Naive thymus-derived CD8-positive, alpha-beta T cell (primary cell): ENCODE measurements at regions not wholly inside any gene's neighbourhood (a gene's known extent, or its start where the extent isn't known, plus 50 kb on each side); places are given as distances from the start of the nearest gene placed in this dataset.
A peak's percentile ranks its signal among the peaks of the same experiment; 100 is the strongest.

Experiments
- ATAC-seq, 2 donors: fragments of 150-1000 bp; cut with Tn5 transposase in 1 of 2; sonication (Bioruptor Pico), chemical (Tn5 transposase) in 1 of 2; 1 replicate in 1 of 2; 2 replicates in 1 of 2; pipeline ENCODE4 v1.10.0; 2021; ENCODE audit warnings: mild to moderate bottlenecking in 2 of 2, moderate library complexity in 2 of 2
- POLR2A ChIA-PET: fragments of 350-600 bp; sonication (Branson Sonifier 250); formaldehyde crosslinking; loops from one replicate; lab custom pipeline; 2021; ENCODE audit warnings: antibody characterized with exemption; lab: Charles Lee
- DNase-seq, 10 donors: peaks; one replicate each; pipeline versions ENCODE4 v3.0.0 to v3.0.0-alpha.2; 2020 to 2022
- H3K27ac Mint-ChIP-seq, 10 donors: one replicate each; pipeline ENCODE4 v1.8.0; 2020 to 2022; ENCODE audit warnings: mild to moderate bottlenecking in 10 of 10, mixed read lengths in 10 of 10, moderate library complexity in 4 of 10, inconsistent platforms in 1 of 10
- H3K27me3 Mint-ChIP-seq, 5 donors: one replicate each; pipeline ENCODE4 v1.8.0; 2021 to 2022; ENCODE audit warnings: mixed read lengths in 5 of 5
- H3K36me3 Mint-ChIP-seq, 3 donors: one replicate each; pipeline ENCODE4 v1.8.0; 2020 to 2022; ENCODE audit warnings: mixed read lengths in 3 of 3, mild to moderate bottlenecking in 2 of 3, inconsistent platforms in 1 of 3
- H3K4me1 Mint-ChIP-seq, 4 donors: one replicate each; pipeline ENCODE4 v1.8.0; 2021 to 2022; ENCODE audit warnings: mixed read lengths in 4 of 4
- H3K4me3 Mint-ChIP-seq, 10 donors: one replicate each; pipeline ENCODE4 v1.8.0; 2020 to 2022; ENCODE audit warnings: mild to moderate bottlenecking in 10 of 10, mixed read lengths in 10 of 10, moderate library complexity in 6 of 10, inconsistent platforms in 1 of 10
- H3K9me3 Mint-ChIP-seq, 9 donors: one replicate each; pipeline ENCODE4 v1.8.0; 2020 to 2022; ENCODE audit warnings: mixed read lengths in 9 of 9, mild to moderate bottlenecking in 3 of 9, inconsistent platforms in 1 of 9, moderate library complexity in 1 of 9

GRCh38 chr12:4049298-4050080, 176.3 kb upstream of the PARP11 start:
- H3K36me3 Mint-ChIP-seq: peaks cover 0 to 8% (median 0%) of the 10 kb centered on the region in 3 donors
- POLR2A ChIA-PET: no interaction called here
- no peak for DNase-seq
- peaks cover 0 to 4% (median 0%) of the 10 kb centered on the region in 5 donors for H3K27me3 Mint-ChIP-seq
- no peak overlapping the region for H3K4me3 Mint-ChIP-seq
- no peak overlapping the region for H3K27ac Mint-ChIP-seq
- no peak for ATAC-seq
- peaks cover 3 to 6% (median 4%) of the 10 kb centered on the region in 4 donors for H3K4me1 Mint-ChIP-seq
- no peaks in the 10 kb centered on the region for H3K9me3 Mint-ChIP-seq

- Mint-ChIP-seq H3K4me3 (no peak overlapping the region), H3K36me3 (peaks cover 0 to 6% (median 0%) of the 10 kb centered on the region in 3 donors), H3K9me3 (no peaks in the 10 kb centered on the region), H3K27me3 (peaks cover 0 to 4% (median 0%) of the 10 kb centered on the region in 5 donors), H3K4me1 (peaks cover 3 to 6% (median 4%) of the 10 kb centered on the region in 4 donors), H3K27ac (no peak overlapping the region)
- DNase-seq (no peak), ATAC-seq (no peak)
- POLR2A ChIA-PET: no interaction called here
Observed at GRCh38 chr12:4047421-4047820, 174.2 kb upstream of the PARP11 start.

DNA sequence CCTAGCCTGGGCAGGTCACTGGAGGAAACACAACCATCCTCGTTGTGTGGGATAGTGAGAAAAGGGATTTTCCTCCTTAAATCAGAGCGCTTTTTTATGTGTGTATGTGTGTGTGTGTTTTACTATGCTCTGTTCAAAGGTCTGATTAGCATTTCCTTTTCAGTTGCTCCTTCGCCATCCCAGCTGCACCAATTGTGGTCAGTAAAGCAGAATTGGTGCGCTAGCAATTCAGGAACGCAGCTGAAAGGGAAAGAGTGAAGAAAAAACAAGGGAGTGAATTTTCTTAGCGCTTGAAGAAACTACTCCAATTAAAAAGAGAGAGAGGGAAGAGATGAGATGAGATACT, 173.3 kb upstream of the PARP11 start:
- Mint-ChIP-seq H3K4me1 (peaks cover 1 to 3% (median 3%) of the 10 kb centered on the region in 4 donors), H3K27ac (peak overlapping the region in 1 of 10 donors; percentile 60), H3K36me3 (peaks cover 0 to 6% (median 0%) of the 10 kb centered on the region in 3 donors), H3K9me3 (no peaks in the 10 kb centered on the region), H3K4me3 (no peak overlapping the region), H3K27me3 (peaks cover 0 to 4% (median 0%) of the 10 kb centered on the region in 5 donors)
- ATAC-seq (no peak), DNase-seq (no peak)
- POLR2A ChIA-PET: no interaction called here

DNA sequence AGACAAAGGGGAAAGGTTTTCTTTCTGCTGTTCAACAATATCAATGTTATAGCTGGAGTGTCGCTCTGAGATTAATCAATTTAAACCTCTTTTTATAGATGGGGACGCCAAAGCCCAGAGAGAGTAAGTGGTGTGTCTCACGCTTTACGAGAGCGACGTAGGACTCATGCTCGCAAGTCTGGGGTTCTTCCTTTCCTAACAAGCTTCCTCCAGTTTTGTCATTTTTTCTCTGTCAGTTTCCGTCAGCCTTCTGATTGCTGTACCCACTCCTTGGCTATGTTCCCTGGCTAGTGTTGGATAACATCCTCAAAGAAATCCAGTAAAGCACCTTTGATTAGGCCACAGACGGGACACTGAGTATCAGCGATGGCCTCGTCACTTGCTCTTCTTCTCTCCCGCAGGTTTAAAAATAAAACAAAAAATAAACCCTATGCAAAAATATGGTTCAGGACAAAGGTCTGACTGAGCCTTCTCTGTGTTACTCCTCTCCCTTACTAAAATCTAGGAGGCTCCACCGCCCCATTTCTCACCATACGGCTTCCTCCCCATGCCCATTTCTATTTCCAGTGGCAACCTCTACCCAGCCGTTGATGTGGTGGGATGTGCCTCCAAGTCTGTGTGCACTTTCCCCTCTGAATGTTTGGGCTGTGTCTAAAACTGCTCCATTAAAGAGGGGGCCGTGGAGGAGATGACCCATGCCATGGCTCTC, 172.7 kb upstream of the PARP11 start:
- no peaks in the 10 kb centered on the region for H3K9me3 Mint-ChIP-seq
- H3K4me1 Mint-ChIP-seq: peaks cover 0 to 3% (median 0%) of the 10 kb centered on the region in 4 donors
- H3K36me3 Mint-ChIP-seq: peaks cover 0 to 6% (median 0%) of the 10 kb centered on the region in 3 donors
- H3K4me3 Mint-ChIP-seq: no peak overlapping the region
- H3K27ac Mint-ChIP-seq: peak overlapping the region in 1 of 10 donors; percentile 10
- DNase-seq: no peak
- no peak for ATAC-seq
- peaks cover 0 to 4% (median 0%) of the 10 kb centered on the region in 5 donors for H3K27me3 Mint-ChIP-seq
- POLR2A ChIA-PET: no interaction called here

- H3K9me3 Mint-ChIP-seq: no peaks in the 10 kb centered on the region
- no peak for ATAC-seq
- POLR2A ChIA-PET: no interaction called here
- DNase-seq: no peak
- H3K36me3 Mint-ChIP-seq: peaks cover 0 to 6% (median 0%) of the 10 kb centered on the region in 3 donors
- H3K27ac Mint-ChIP-seq: no peak overlapping the region
- H3K27me3 Mint-ChIP-seq: peaks cover 0 to 4% (median 0%) of the 10 kb centered on the region in 5 donors
- no peak overlapping the region for H3K4me3 Mint-ChIP-seq
- peaks cover 0 to 3% (median 0%) of the 10 kb centered on the region in 4 donors for H3K4me1 Mint-ChIP-seq
Observed at GRCh38 chr12:4044736-4045730, 171.8 kb upstream of the PARP11 start.

GRCh38 chr12:4044101-4044500, 170.9 kb upstream of the PARP11 start:
- Mint-ChIP-seq H3K4me3 (no peak overlapping the region), H3K36me3 (peaks cover 0 to 6% (median 0%) of the 10 kb centered on the region in 3 donors), H3K27ac (no peak overlapping the region), H3K27me3 (peaks cover 0 to 4% (median 0%) of the 10 kb centered on the region in 5 donors), H3K4me1 (peaks cover 0 to 3% (median 0%) of the 10 kb centered on the region in 4 donors), H3K9me3 (no peaks in the 10 kb centered on the region)
- POLR2A ChIA-PET: no interaction called here
- DNase-seq (no peak), ATAC-seq (no peak)

GRCh38 chr12:4041187-4041885, 168.1 kb upstream of the PARP11 start:
- peaks cover 0 to 4% (median 0%) of the 10 kb centered on the region in 5 donors for H3K27me3 Mint-ChIP-seq
- H3K27ac Mint-ChIP-seq: peak overlapping the region in 2 of 10 donors; percentile 15 to 18
- H3K9me3 Mint-ChIP-seq: no peaks in the 10 kb centered on the region
- POLR2A ChIA-PET: interaction anchor here (0.7 to 3.4 kb wide), 3 partner anchors 10 to 235 kb away, joined by 3 to 16 read pairs (median 3); no protein-coding TSS in a partner anchor
- DNase-seq (no peak), ATAC-seq (no peak)
- H3K4me1 Mint-ChIP-seq: peaks cover 0 to 3% (median under 1%) of the 10 kb centered on the region in 4 donors
- peaks cover 0 to 5% (median 0%) of the 10 kb centered on the region in 3 donors for H3K36me3 Mint-ChIP-seq
- no peak overlapping the region for H3K4me3 Mint-ChIP-seq

DNA sequence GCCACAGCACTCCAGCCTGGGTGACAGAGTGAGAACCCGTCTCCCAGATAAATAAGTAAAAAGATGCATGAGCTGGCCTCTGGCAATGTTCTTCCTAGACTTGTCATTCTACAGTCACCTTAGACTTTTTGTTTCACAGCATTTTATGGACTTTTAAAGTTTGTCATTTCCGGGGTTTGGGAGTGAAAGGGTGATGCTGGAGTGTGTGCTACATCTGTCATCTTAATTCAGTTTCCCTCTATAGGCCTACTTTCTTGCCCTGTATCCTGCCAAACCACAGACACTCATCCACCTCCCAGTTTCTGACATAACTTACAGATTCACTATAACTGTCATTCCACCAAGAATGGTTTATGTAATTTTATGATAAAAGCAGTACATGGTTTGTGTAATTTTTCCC, 166.7 kb upstream of the PARP11 start:
- Mint-ChIP-seq H3K4me3 (no peak overlapping the region), H3K27me3 (peaks cover 0 to 4% (median 0%) of the 10 kb centered on the region in 5 donors), H3K36me3 (peaks cover 0 to 6% (median 0%) of the 10 kb centered on the region in 3 donors), H3K4me1 (peaks cover 0 to 3% (median under 1%) of the 10 kb centered on the region in 4 donors), H3K9me3 (no peaks in the 10 kb centered on the region), H3K27ac (peak overlapping the region in 2 of 10 donors; percentile 3 to 38)
- ATAC-seq (no peak), DNase-seq (no peak)
- POLR2A ChIA-PET: interaction anchor here (0.6 to 3.4 kb wide), 4 partner anchors 9 to 154 kb away, joined by 4 to 16 read pairs (median 5); no protein-coding TSS in a partner anchor

- peaks cover 0 to 2% (median under 1%) of the 10 kb centered on the region in 4 donors for H3K4me1 Mint-ChIP-seq
- H3K36me3 Mint-ChIP-seq: peaks cover 0 to 6% (median 0%) of the 10 kb centered on the region in 3 donors
- H3K27ac Mint-ChIP-seq: peak overlapping the region in 1 of 10 donors; percentile 18
- DNase-seq (peak in 4 of 10 donors; percentile 20 to 31 (median 30)), ATAC-seq (no peak)
- POLR2A ChIA-PET: interaction anchor here (0.6 to 2.1 kb wide), 5 partner anchors 42 to 239 kb away, joined by 3 to 13 read pairs (median 4); no protein-coding TSS in a partner anchor
- no peaks in the 10 kb centered on the region for H3K27me3 Mint-ChIP-seq
- H3K9me3 Mint-ChIP-seq: no peaks in the 10 kb centered on the region
- H3K4me3 Mint-ChIP-seq: no peak overlapping the region
Observed at GRCh38 chr12:4037747-4038312, 164.6 kb upstream of the PARP11 start.

- POLR2A ChIA-PET: interaction anchor here (0.8 to 1.3 kb wide), 3 partner anchors 8 to 159 kb away, joined by 3 to 5 read pairs (median 5); no protein-coding TSS in a partner anchor
- Mint-ChIP-seq H3K9me3 (no peaks in the 10 kb centered on the region), H3K27ac (no peak overlapping the region), H3K27me3 (no peaks in the 10 kb centered on the region), H3K36me3 (peaks cover 0 to 6% (median 0%) of the 10 kb centered on the region in 3 donors), H3K4me3 (no peak overlapping the region), H3K4me1 (peaks cover 1 to 7% (median 4%) of the 10 kb centered on the region in 4 donors)
- no peak for ATAC-seq
- DNase-seq: no peak
Observed at GRCh38 chr12:4036671-4037271, 163.6 kb upstream of the PARP11 start.

DNA sequence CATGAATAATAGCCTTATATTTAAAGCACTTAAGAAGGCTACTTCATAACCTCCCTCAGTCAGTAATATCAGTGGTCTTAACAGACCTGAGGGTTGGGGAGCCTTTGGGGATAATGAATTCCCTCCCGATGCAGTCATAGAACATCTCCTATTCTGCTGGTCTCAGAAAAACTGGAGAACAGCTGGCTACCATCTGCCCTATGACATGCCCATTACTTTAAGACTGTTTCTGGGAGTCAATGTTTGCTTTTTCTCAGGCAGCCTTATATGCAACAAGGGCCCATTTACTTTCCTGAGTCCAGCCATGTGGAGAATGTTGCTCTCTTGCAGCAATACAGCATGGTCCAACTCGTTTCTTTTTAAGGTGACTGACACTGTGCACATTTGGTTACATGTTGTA, 161.7 kb upstream of the PARP11 start:
- POLR2A ChIA-PET: no interaction called here
- DNase-seq: no peak
- H3K27me3 Mint-ChIP-seq: no peaks in the 10 kb centered on the region

More for the DNA sequence above, 161.7 kb upstream of the PARP11 start:
- H3K27ac Mint-ChIP-seq: peak overlapping the region in 1 of 10 donors; percentile 0
- no peak for ATAC-seq
- H3K4me1 Mint-ChIP-seq: peaks cover 7 to 17% (median 13%) of the 10 kb centered on the region in 4 donors
- no peaks in the 10 kb centered on the region for H3K9me3 Mint-ChIP-seq
- no peak overlapping the region for H3K4me3 Mint-ChIP-seq
- H3K36me3 Mint-ChIP-seq: peaks cover 0 to 6% (median 0%) of the 10 kb centered on the region in 3 donors
